ENCODE measurements at regions not wholly inside any gene's neighbourhood (a gene's known extent, or its start where the extent isn't known, plus 50 kb on each side); places are given as distances from the start of the nearest gene placed in this dataset.
"Not testable (repeated sequence)": the region's sequence is repeated elsewhere in the genome, so short reads cannot be mapped to it uniquely, and the experiment has no call there.

DNA sequence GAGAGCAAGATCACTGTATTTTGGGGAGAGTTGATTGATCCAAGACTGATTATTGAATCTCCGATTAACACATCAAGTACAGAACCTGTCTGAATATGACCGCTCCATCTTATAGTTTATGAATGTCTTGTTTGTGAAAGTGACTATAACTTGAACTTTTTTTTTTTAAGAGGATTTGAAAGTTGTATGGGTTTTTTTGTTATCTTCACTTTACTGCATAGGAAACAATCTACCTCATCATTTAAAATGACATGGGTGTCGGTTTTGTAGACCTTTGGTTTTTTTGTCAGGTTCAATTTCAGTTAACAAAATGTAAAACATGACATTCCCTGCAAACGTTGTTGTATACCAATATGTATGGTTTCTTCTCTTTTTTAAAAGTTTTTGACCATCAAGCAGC is 103.0 kb upstream of the NUDT6 start:
- intact Hi-C loops (cut with DNase I) = no loop called here
- WGBS, 4 donors = 91 to 95% (median 92%) methylated on average over 4 of the region's 4 CpGs
- H3K4me1 ChIP-seq = peaks cover 0 to 9% (median 0%) of the 10 kb centered on the region in 12 donors

DNA sequence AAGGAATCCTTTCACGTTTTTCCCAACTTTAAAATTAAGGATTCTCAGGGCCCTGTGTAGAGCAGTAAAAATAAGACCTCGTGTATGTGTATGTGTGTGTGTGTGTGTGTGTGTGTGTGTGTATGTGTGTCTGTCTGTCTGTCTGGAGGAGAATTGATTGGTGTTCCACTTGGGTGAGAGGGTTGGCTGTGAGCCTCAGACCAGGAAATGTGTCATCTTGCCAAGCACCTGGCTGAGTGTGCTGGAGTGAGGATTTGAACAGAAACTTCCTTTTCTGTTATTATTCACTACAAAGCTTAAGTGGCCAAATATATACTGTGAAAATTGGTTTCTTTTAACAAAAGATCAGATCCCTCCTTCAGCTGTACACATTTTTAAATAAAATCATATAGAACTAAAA is 103.6 kb upstream of the NUDT6 start:
- H3K36me3 ChIP-seq = peaks cover 0 to 16% (median 6%) of the 10 kb centered on the region in 9 donors
- H3K4me3 ChIP-seq; H3K27me3 ChIP-seq; DNase-seq; H3K4me1 ChIP-seq; H3K9me3 ChIP-seq; H3K27ac ChIP-seq; intact Hi-C loops (cut with DNase I): not testable (repeated sequence)
- ATAC-seq = peak in 1 of 4 donors; percentile 18
- WGBS, 4 donors = 47 to 66% (median 60%) methylated on average over 2 of the region's 2 CpGs

More for the DNA sequence above, 103.0 kb upstream of the NUDT6 start:
- no peaks in the 10 kb centered on the region for H3K9me3 ChIP-seq
- H3K4me3 ChIP-seq = no peak overlapping the region
- no peak overlapping the region for H3K27ac ChIP-seq
- TF ChIP-seq, protein P1, sequence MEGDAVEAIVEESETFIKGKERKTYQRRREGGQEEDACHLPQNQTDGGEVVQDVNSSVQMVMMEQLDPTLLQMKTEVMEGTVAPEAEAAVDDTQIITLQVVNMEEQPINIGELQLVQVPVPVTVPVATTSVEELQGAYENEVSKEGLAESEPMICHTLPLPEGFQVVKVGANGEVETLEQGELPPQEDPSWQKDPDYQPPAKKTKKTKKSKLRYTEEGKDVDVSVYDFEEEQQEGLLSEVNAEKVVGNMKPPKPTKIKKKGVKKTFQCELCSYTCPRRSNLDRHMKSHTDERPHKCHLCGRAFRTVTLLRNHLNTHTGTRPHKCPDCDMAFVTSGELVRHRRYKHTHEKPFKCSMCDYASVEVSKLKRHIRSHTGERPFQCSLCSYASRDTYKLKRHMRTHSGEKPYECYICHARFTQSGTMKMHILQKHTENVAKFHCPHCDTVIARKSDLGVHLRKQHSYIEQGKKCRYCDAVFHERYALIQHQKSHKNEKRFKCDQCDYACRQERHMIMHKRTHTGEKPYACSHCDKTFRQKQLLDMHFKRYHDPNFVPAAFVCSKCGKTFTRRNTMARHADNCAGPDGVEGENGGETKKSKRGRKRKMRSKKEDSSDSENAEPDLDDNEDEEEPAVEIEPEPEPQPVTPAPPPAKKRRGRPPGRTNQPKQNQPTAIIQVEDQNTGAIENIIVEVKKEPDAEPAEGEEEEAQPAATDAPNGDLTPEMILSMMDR (IDR thresholded peaks at IDR 0.05) = no peak
- no peak for TF ChIP-seq POLR2A (IDR thresholded peaks at IDR 0.05)
- H3K36me3 ChIP-seq = peaks cover 0 to 16% (median 6%) of the 10 kb centered on the region in 9 donors
- DNase-seq (no peak), ATAC-seq (no peak)
- no peaks in the 10 kb centered on the region for H3K27me3 ChIP-seq

DNA sequence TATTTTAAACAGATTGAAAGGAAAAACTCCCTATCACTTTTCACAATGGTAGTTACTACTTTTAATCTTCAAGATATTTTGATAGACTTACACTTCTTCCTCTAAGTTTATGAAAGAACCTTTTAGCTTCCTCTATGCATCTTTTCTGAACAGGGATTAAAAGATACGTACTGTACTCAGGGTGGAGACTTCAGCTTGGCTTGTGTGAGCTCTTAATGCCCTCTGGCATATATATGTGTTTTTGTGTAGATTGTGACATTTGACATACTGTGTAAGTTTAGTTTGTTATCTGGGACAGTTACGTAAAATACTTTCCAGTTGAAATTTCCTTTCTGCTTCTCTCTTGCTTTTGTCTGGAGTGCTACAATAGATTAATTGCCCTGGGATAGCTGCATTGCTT is 109.3 kb upstream of the NUDT6 start:
- H3K27ac ChIP-seq = no peak overlapping the region
- no peak overlapping the region for H3K4me3 ChIP-seq
- no peaks in the 10 kb centered on the region for H3K27me3 ChIP-seq
- no peaks in the 10 kb centered on the region for H3K4me1 ChIP-seq
- intact Hi-C loops (cut with DNase I) = no loop called here
- H3K36me3 ChIP-seq = peaks cover 0 to 16% (median 6%) of the 10 kb centered on the region in 9 donors
- DNase-seq (no peak), ATAC-seq (no peak)
- TF ChIP-seq, protein P1 (IDR thresholded peaks at IDR 0.05) = no peak
- TF ChIP-seq POLR2A (IDR thresholded peaks at IDR 0.05) = no peak
- H3K9me3 ChIP-seq = no peaks in the 10 kb centered on the region
- WGBS, 4 donors = 85 to 92% (median 89%) methylated on average over 2 of the region's 2 CpGs

DNA sequence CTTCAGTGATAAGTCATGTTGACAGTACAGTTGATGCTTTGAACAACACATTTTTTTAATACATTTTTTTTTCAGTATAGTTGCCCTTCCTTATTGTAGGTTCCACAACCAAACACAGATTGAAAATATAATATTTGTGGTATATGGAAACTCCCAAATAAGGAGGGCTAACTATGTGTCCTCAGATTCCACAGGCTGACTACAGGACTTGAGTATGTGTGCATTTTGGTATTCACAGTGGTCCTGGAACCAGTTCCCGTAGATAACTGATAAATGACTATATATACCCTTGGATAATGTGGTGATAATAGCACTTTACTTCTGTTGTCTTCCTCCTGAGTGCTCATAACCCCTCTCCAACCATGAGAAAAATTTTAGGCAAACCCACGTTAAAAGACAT is 111.6 kb upstream of the NUDT6 start:
- Histone ChIP-seq H3K4me1 (peaks cover 0 to 7% (median 0%) of the 10 kb centered on the region in 12 donors), H3K27me3 (no peaks in the 10 kb centered on the region), H3K36me3 (peaks cover 0 to 6% (median 0%) of the 10 kb centered on the region in 9 donors), H3K27ac (no peak overlapping the region), H3K9me3 (no peaks in the 10 kb centered on the region), H3K4me3 (no peak overlapping the region)
- DNase-seq (no peak), ATAC-seq (no peak)
- intact Hi-C loops (cut with DNase I) = no loop called here
- TF ChIP-seq, protein P1 (IDR thresholded peaks at IDR 0.05) = no peak
- no peak for TF ChIP-seq POLR2A (IDR thresholded peaks at IDR 0.05)
- 56 to 69% (median 60%) methylated on average over 2 of the region's 2 CpGs for WGBS, 4 donors

DNA sequence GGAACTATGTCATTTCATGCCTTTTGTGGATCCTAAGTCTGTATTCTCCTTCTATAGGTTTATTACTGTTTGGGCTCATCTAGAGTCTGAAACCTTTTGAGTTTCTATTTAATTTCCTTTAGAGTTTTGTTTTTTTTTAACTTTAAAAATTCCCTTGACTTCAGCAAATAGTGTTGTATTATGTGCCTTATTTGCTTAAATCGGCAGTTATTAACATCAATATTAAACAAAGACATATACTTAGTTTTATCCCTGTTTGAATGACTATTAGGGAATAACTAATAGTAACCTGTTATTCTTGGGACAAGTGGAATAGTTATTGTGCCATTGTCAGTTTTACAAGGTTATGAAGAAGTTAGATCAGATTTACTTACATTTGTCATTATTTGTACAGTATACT is 112.8 kb upstream of the NUDT6 start:
- Histone ChIP-seq H3K27me3 (no peaks in the 10 kb centered on the region), H3K36me3 (no peaks in the 10 kb centered on the region), H3K27ac (no peak overlapping the region), H3K4me3 (no peak overlapping the region), H3K9me3 (no peaks in the 10 kb centered on the region), H3K4me1 (peaks cover 0 to 7% (median 0%) of the 10 kb centered on the region in 12 donors)
- intact Hi-C loops (cut with DNase I) = no loop called here
- TF ChIP-seq, protein P1 (IDR thresholded peaks at IDR 0.05) = no peak
- TF ChIP-seq POLR2A (IDR thresholded peaks at IDR 0.05) = no peak
- DNase-seq (no peak), ATAC-seq (no peak)
- 95 to 98% (median 97%) methylated on average over 1 of the region's 1 CpG for WGBS, 4 donors

Data from heart left ventricle (tissue), 16 donors.